ENCODE measurements at regions not wholly inside any gene's neighbourhood (a gene's known extent, or its start where the extent isn't known, plus 50 kb on each side); places are given as distances from the start of the nearest gene placed in this dataset.

- DNase-seq (ENCODE audit: low spot score) = no peak
- in situ Hi-C loops (cut with MboI; ENCODE audit: low sequenced_read_pairs, unreplicated experiment) = no loop called here
- TF ChIP-seq, protein P1, sequence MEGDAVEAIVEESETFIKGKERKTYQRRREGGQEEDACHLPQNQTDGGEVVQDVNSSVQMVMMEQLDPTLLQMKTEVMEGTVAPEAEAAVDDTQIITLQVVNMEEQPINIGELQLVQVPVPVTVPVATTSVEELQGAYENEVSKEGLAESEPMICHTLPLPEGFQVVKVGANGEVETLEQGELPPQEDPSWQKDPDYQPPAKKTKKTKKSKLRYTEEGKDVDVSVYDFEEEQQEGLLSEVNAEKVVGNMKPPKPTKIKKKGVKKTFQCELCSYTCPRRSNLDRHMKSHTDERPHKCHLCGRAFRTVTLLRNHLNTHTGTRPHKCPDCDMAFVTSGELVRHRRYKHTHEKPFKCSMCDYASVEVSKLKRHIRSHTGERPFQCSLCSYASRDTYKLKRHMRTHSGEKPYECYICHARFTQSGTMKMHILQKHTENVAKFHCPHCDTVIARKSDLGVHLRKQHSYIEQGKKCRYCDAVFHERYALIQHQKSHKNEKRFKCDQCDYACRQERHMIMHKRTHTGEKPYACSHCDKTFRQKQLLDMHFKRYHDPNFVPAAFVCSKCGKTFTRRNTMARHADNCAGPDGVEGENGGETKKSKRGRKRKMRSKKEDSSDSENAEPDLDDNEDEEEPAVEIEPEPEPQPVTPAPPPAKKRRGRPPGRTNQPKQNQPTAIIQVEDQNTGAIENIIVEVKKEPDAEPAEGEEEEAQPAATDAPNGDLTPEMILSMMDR (IDR thresholded peaks at IDR 0.05; ENCODE audit: borderline replicate concordance, control extremely low read depth, extremely low read depth, insufficient read depth, missing control alignments) = no peak
Observed at GRCh38 chr15:94600505-94600904, 369.1 kb downstream of the MCTP2 start.

DNA sequence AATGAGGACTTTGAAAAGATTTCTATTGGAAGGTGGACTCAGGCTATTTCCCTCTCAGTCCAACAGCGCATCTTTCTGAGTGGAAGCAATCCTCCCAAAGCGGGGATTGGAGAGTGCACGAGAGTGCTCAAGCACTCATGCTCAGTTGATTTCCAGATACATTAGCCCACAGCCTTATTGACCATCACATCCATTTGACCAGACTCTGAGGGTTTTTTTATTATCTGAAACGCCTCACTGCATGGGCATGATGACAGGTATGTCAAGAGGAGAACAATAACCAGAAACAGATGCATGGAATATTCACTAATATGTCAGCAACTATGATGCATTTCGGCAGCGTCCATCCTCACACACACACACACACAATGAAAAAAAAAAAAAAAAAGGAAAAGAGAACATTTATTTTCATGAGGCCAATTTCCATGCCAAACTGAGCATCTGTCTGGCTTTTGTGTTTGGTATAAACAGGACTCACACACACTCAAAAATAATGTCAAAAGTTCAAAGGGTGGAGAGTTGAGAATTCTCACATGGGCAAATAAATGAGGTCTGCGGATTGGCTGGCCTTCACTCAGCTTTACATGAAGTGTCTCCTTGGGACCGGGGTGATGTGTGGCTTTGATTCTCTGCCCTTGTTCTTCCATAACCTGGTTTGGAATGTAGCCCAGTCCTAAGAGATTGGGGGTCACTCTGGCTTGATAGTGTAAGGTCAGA, 371.6 kb downstream of the MCTP2 start:
- in situ Hi-C loops (cut with MboI; ENCODE audit: low sequenced_read_pairs, unreplicated experiment) = no loop called here
- DNase-seq (ENCODE audit: low spot score) = no peak
- TF ChIP-seq, protein P1 (IDR thresholded peaks at IDR 0.05; ENCODE audit: borderline replicate concordance, control extremely low read depth, extremely low read depth, insufficient read depth, missing control alignments) = no peak

- no peak for DNase-seq (ENCODE audit: low spot score)
- TF ChIP-seq, protein P1 (IDR thresholded peaks at IDR 0.05; ENCODE audit: borderline replicate concordance, control extremely low read depth, extremely low read depth, insufficient read depth, missing control alignments) = no peak
- in situ Hi-C loops (cut with MboI; ENCODE audit: low sequenced_read_pairs, unreplicated experiment) = no loop called here
Observed at GRCh38 chr15:94606286-94606685, 374.9 kb downstream of the MCTP2 start.

DNA sequence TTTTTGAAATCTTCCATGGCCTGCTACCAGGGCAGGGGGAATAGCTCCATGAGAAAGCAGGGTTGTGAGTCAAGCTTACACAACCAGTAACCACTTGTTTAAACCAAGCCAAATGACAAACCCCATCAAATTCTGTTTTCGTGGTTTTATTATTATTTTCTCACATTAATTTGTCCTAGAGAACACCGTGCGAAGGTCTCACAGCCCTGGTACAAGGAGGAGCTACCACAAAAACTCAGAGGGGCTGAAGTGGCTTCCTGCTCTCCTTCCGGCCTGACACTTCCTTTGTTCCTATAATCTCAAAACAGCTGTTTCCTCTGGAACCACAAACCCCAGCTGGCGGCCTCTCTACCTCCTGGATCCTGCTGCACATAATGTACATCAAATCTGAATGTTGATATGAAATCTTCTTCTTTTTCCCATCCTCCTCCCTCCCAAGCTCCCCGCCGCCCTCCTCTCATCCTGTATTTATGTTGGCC, 375.9 kb downstream of the MCTP2 start:
- in situ Hi-C loops (cut with MboI; ENCODE audit: low sequenced_read_pairs, unreplicated experiment) = no loop called here
- TF ChIP-seq, protein P1 (IDR thresholded peaks at IDR 0.05; ENCODE audit: borderline replicate concordance, control extremely low read depth, extremely low read depth, insufficient read depth, missing control alignments) = no peak
- no peak for DNase-seq (ENCODE audit: low spot score)

GRCh38 chr15:94610069-94610468, 378.7 kb downstream of the MCTP2 start:
- no peak for DNase-seq (ENCODE audit: low spot score)
- TF ChIP-seq, protein P1 (IDR thresholded peaks at IDR 0.05; ENCODE audit: borderline replicate concordance, control extremely low read depth, extremely low read depth, insufficient read depth, missing control alignments) = no peak
- in situ Hi-C loops (cut with MboI; ENCODE audit: low sequenced_read_pairs, unreplicated experiment) = no loop called here

DNA sequence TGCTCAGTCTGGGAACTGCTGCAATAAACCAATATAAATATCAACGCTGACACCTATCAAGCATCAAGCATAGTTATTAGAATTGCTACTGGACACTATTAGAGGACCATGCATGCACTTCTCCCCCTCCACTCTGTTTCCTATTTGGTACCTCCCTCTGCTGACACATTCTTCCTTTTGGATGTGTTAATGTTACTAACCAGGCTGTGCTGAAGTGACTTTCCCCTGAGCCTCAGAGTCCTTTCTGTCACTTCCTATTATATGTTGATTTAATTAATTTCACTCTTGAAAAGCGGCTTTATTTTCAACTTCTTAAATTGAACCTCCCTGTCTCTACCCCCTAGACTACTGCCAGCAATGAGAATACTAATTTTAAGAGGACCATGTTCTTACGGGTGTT, 379.1 kb downstream of the MCTP2 start:
- TF ChIP-seq, protein P1 (IDR thresholded peaks at IDR 0.05; ENCODE audit: borderline replicate concordance, control extremely low read depth, extremely low read depth, insufficient read depth, missing control alignments) = no peak
- in situ Hi-C loops (cut with MboI; ENCODE audit: low sequenced_read_pairs, unreplicated experiment) = no loop called here
- no peak for DNase-seq (ENCODE audit: low spot score)
